ENCODE measurements at regions not wholly inside any gene's neighbourhood (a gene's known extent, or its start where the extent isn't known, plus 50 kb on each side); places are given as distances from the start of the nearest gene placed in this dataset.

DNA sequence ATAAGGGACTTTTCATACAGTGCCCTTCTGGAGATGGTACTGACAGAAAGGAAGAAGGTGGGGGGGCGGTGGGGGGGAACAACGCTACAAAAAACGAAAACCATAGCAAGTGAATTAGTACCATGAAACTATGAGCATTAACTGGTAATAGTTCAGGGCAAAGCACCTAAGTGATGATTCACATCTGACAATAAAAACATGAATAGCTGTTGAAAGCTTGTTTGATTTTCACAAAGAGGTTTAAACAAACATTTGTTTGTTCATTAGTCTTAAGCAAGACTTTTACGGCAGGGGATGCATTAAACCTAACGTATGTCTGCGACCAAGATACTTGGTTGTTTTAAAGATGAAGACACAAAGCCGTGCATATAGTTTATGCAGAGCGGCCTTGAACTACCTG is 177.5 kb downstream of the LMO4 start:
- DNase-seq (ENCODE audit: low spot score), result no peak
- Histone ChIP-seq H3K4me1 (ENCODE audit: control insufficient read depth in 4 of 4, insufficient read depth in 4 of 4, low read length in 3 of 4) (no peaks in the 10 kb centered on the region), H3K9me3 (ENCODE audit: control insufficient read depth in 4 of 4, low read length in 3 of 4) (no peaks in the 10 kb centered on the region), H3K27ac (ENCODE audit: low read depth in 1 of 2, low read length in 2 of 2) (no peak overlapping the region), H3K9ac (ENCODE audit: low read depth in 1 of 2, low read length in 2 of 2) (no peak overlapping the region), H3K4me3 (ENCODE audit: low read depth in 1 of 3, low read length in 3 of 3) (no peak overlapping the region), H3K27me3 (ENCODE audit: control insufficient read depth in 4 of 4, insufficient read depth in 4 of 4, low read length in 3 of 4) (no peaks in the 10 kb centered on the region), H3K36me3 (ENCODE audit: control insufficient read depth in 4 of 4, insufficient read depth in 3 of 4, low read depth in 1 of 4, low read length in 3 of 4) (no peaks in the 10 kb centered on the region)
- 62% methylated on average over 8 of the region's 8 CpGs for WGBS
- TF ChIP-seq, protein P1, sequence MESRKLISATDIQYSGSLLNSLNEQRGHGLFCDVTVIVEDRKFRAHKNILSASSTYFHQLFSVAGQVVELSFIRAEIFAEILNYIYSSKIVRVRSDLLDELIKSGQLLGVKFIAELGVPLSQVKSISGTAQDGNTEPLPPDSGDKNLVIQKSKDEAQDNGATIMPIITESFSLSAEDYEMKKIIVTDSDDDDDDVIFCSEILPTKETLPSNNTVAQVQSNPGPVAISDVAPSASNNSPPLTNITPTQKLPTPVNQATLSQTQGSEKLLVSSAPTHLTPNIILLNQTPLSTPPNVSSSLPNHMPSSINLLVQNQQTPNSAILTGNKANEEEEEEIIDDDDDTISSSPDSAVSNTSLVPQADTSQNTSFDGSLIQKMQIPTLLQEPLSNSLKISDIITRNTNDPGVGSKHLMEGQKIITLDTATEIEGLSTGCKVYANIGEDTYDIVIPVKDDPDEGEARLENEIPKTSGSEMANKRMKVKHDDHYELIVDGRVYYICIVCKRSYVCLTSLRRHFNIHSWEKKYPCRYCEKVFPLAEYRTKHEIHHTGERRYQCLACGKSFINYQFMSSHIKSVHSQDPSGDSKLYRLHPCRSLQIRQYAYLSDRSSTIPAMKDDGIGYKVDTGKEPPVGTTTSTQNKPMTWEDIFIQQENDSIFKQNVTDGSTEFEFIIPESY (IDR thresholded peaks at IDR 0.05), result no peak
- TF ChIP-seq RAD21 (IDR thresholded peaks at IDR 0.05), result no peak
- no peak for TF ChIP-seq CTCF (IDR thresholded peaks at IDR 0.05; ENCODE audit: low read depth, low read length, missing input control)
- TF ChIP-seq GABPA (IDR thresholded peaks at IDR 0.05 in 1 of 2, conservative IDR thresholded peaks at IDR 0.05 in 1 of 2), result no peak
- no peak for TF ChIP-seq REST (IDR thresholded peaks at IDR 0.05)
- TF ChIP-seq SP1 (IDR thresholded peaks at IDR 0.05), result no peak
- no peak for TF ChIP-seq YY1 (IDR thresholded peaks at IDR 0.05)
- TF ChIP-seq MAX (IDR thresholded peaks at IDR 0.05), result no peak
- TF ChIP-seq HNF4A (conservative IDR thresholded peaks at IDR 0.05), result no peak
- TF ChIP-seq RXRA (IDR thresholded peaks at IDR 0.05), result no peak

DNA sequence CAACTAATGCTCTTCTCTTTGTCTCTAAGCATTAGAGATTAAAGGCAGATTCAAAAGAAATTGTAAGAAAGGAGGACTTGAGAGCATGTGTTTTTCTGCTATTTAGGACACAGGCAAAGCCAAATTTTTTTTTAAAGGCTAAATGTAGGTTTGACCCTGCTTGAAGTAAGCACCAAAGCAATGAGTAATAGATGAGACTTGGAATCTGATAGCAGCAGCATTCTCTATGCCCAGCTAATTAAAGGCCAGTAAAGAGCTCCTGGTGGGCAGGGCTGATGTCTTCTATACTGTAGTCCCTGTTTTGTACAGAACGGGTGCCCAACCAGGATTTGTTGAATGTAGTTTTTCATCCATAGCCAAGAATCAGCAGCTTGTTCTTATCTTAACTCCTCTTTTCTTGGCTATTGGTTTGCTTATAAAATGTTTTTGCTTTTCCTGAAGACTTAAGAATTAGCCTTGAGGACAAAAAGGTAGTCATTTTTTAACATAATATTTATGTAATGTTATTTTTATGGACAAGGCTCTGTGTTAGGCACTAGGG is 179.6 kb downstream of the LMO4 start:
- H3K27ac ChIP-seq (ENCODE audit: low read depth in 1 of 2, low read length in 2 of 2), result no peak overlapping the region
- H3K9me3 ChIP-seq (ENCODE audit: control insufficient read depth in 4 of 4, low read length in 3 of 4), result no peaks in the 10 kb centered on the region
- no peak for TF ChIP-seq HNF4G (IDR thresholded peaks at IDR 0.05)
- TF ChIP-seq, protein P1 (IDR thresholded peaks at IDR 0.05), result no peak
- no peak for TF ChIP-seq RXRA (IDR thresholded peaks at IDR 0.05)
- TF ChIP-seq YY1 (IDR thresholded peaks at IDR 0.05), result no peak
- TF ChIP-seq ATF3 (IDR thresholded peaks at IDR 0.05), result no peak
- no peak for TF ChIP-seq GABPA (IDR thresholded peaks at IDR 0.05 in 1 of 2, conservative IDR thresholded peaks at IDR 0.05 in 1 of 2)
- no peak for TF ChIP-seq MAX (IDR thresholded peaks at IDR 0.05)
- WGBS, result 85% methylated on average over 1 of the region's 1 CpG
- no peaks in the 10 kb centered on the region for H3K27me3 ChIP-seq (ENCODE audit: control insufficient read depth in 4 of 4, insufficient read depth in 4 of 4, low read length in 3 of 4)
- no peaks in the 10 kb centered on the region for H3K36me3 ChIP-seq (ENCODE audit: control insufficient read depth in 4 of 4, insufficient read depth in 3 of 4, low read depth in 1 of 4, low read length in 3 of 4)
- H3K4me1 ChIP-seq (ENCODE audit: control insufficient read depth in 4 of 4, insufficient read depth in 4 of 4, low read length in 3 of 4), result no peaks in the 10 kb centered on the region
- no peak for DNase-seq (ENCODE audit: low spot score)
- no peak overlapping the region for H3K9ac ChIP-seq (ENCODE audit: low read depth in 1 of 2, low read length in 2 of 2)
- H3K4me3 ChIP-seq (ENCODE audit: low read depth in 1 of 3, low read length in 3 of 3), result no peak overlapping the region
